CD4-positive, alpha-beta T cell (primary cell): ENCODE measurements at regions not wholly inside any gene's neighbourhood (a gene's known extent, or its start where the extent isn't known, plus 50 kb on each side); places are given as distances from the start of the nearest gene placed in this dataset.

ENCODE experiments used
- ATAC-seq: fragments of 200-7000 bp; cut with Tn5 transposase; one replicate; pipeline ENCODE4 v1.10.0; 2022; ENCODE audit warnings: mild to moderate bottlenecking; ENCODE audit not compliant: poor library complexity
- CTCF ChIA-PET: fragments of 350-600 bp; sonication (Branson Sonifier 250); formaldehyde crosslinking; loops from one replicate; lab custom pipeline; 2021; ENCODE audit warnings: antibody characterized with exemption, inconsistent platforms; lab: Charles Lee
- POLR2A ChIA-PET: fragments of 350-600 bp; sonication (Branson Sonifier 250); formaldehyde crosslinking; loops from one replicate; lab custom pipeline; 2021; ENCODE audit warnings: antibody characterized with exemption, inconsistent platforms; lab: Charles Lee
- DNase-seq, 14 experiments: peaks; one replicate each; pipeline ENCODE4 v3.0.0-alpha.2; 2013 to 2020; ENCODE audit warnings: mixed read lengths in 2 of 14
- H3K27ac ChIP-seq, 2 donors: one replicate each; pipeline versions ENCODE4 v1.5.1 to v1.7.0; 2013; ENCODE audit warnings: low read length in 2 of 2, low read depth in 1 of 2, mild to moderate bottlenecking in 1 of 2
- H3K27me3 ChIP-seq, 2 experiments: 1 replicate in 1 of 2; 2 replicates in 1 of 2; pipeline versions ENCODE4 v1.6.1 to v1.7.0; 2013; ENCODE audit warnings: low read length in 2 of 2, control low read depth in 1 of 2, mild to moderate bottlenecking in 1 of 2, moderate library complexity in 1 of 2; ENCODE audit not compliant: insufficient read depth in 2 of 2, control insufficient read depth in 1 of 2
- H3K36me3 ChIP-seq: one replicate; pipeline ENCODE4 v1.6.1; 2013; ENCODE audit warnings: low read length, control low read depth; ENCODE audit not compliant: insufficient read depth
- H3K4me1 ChIP-seq: one replicate; pipeline ENCODE4 v1.6.1; 2013; ENCODE audit warnings: low read length, control low read depth; ENCODE audit not compliant: insufficient read depth
- H3K4me3 ChIP-seq: one replicate; pipeline ENCODE4 v1.5.1; 2013; ENCODE audit warnings: mild to moderate bottlenecking, low read length, moderate library complexity
- H3K9me3 ChIP-seq, 2 experiments: 1 replicate in 1 of 2; 2 replicates in 1 of 2; pipeline versions ENCODE4 v1.6.1 to v1.7.0; 2013; ENCODE audit warnings: low read length in 2 of 2, mild to moderate bottlenecking in 2 of 2, control low read depth in 1 of 2, moderate library complexity in 1 of 2; ENCODE audit not compliant: control insufficient read depth in 1 of 2, insufficient read depth in 1 of 2
- H3K27ac Mint-ChIP-seq: one replicate; pipeline ENCODE4 v1.8.0; 2020; ENCODE audit warnings: mixed read lengths
- H3K27me3 Mint-ChIP-seq: one replicate; pipeline ENCODE4 v1.8.0; 2021; ENCODE audit warnings: mixed read lengths
- H3K36me3 Mint-ChIP-seq: one replicate; pipeline ENCODE4 v1.8.0; 2021; ENCODE audit warnings: low read depth, mixed read lengths
- H3K4me1 Mint-ChIP-seq: one replicate; pipeline ENCODE4 v1.8.0; 2021; ENCODE audit warnings: low read depth, mixed read lengths
- H3K4me3 Mint-ChIP-seq: one replicate; pipeline ENCODE4 v1.8.0; 2020; ENCODE audit warnings: mild to moderate bottlenecking, mixed read lengths
- H3K9me3 Mint-ChIP-seq: one replicate; pipeline ENCODE4 v1.8.0; 2020; ENCODE audit warnings: mixed read lengths
- CTCF ChIP-seq: fragments of 200-600 bp; IDR thresholded peaks from one replicate; pipeline ENCODE4 v1.8.0; 2022; ENCODE audit warnings: antibody characterized with exemption, mild to moderate bottlenecking
- intact Hi-C, 2 experiments: fragments of 100-400 bp; cut with DNase I in 1 of 2; cut with micrococcal nuclease in 1 of 2; formaldehyde crosslinking; loops; one replicate each; pipeline versions ENCODE4 v1.15.1 to v1.9.0; 2023 to 2025; cut with DNase I, micrococcal nuclease

DNA sequence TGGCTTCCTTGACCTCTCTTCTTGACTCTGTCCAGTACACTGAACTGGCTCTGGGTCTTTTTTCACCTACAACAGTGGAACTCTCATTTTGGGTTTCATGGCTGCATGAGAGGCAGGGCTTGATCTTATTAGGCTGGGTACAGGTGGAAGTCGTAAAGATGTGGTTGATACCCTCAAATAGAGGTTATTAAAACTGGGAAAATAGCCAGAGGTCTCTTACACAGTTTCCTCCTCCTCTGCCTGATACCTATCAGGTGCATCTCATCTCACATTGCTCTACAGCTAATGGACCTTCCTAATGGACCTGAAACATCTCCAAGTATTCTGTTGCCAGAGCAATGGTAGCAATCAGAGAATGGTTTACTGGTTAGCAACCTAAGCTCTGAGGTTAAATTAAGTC is 231.8 kb downstream of the ETAA1 start:
- DNase-seq, result no peak
- peaks cover 8% of the 10 kb centered on the region for H3K9me3 Mint-ChIP-seq
- CTCF ChIA-PET, result no interaction called here
- POLR2A ChIA-PET, result no interaction called here
- H3K27ac ChIP-seq, result no peak overlapping the region
- H3K4me3 ChIP-seq, result no peak overlapping the region
- intact Hi-C loops, result no loop called here
- no peaks in the 10 kb centered on the region for H3K27me3 Mint-ChIP-seq
- H3K4me1 Mint-ChIP-seq, result no peaks in the 10 kb centered on the region
- H3K36me3 ChIP-seq, result no peaks in the 10 kb centered on the region
- H3K4me3 Mint-ChIP-seq, result no peak overlapping the region
- no peaks in the 10 kb centered on the region for H3K4me1 ChIP-seq
- TF ChIP-seq CTCF, result no peak
- H3K27me3 ChIP-seq, result no peaks in the 10 kb centered on the region
- ATAC-seq, result no peak
- no peaks in the 10 kb centered on the region for H3K9me3 ChIP-seq
- H3K36me3 Mint-ChIP-seq, result no peaks in the 10 kb centered on the region
- H3K27ac Mint-ChIP-seq, result no peak overlapping the region

DNA sequence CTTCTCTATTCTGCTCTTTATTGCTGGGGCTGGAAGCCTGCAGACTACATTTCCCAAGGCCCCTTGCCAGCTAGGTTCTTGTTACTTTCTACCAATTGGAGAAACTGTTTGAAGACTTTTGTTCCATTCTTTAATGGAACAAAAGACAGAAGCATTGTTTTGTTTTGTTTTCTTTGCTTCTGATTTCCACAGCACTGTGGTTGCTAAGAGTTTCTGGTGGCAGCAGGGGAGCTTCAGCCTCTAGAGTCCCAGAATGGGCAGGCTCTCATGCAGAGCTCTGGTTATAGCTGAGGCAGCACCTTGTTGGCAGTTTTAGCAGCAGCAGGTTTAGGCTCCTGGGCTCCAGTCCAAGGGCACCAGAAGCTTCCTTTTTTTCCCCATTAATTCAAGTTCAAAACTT is 234.3 kb downstream of the ETAA1 start:
- Histone ChIP-seq H3K4me1 (no peaks in the 10 kb centered on the region), H3K27me3 (no peaks in the 10 kb centered on the region), H3K27ac (no peak overlapping the region), H3K36me3 (no peaks in the 10 kb centered on the region), H3K9me3 (no peaks in the 10 kb centered on the region), H3K4me3 (no peak overlapping the region)
- no peaks in the 10 kb centered on the region for H3K36me3 Mint-ChIP-seq
- ATAC-seq (no peak), DNase-seq (no peak)
- H3K27me3 Mint-ChIP-seq, result no peaks in the 10 kb centered on the region
- H3K27ac Mint-ChIP-seq, result no peak overlapping the region
- TF ChIP-seq CTCF, result no peak
- H3K4me1 Mint-ChIP-seq, result no peaks in the 10 kb centered on the region
- H3K9me3 Mint-ChIP-seq, result no peaks in the 10 kb centered on the region
- CTCF ChIA-PET, result interaction anchor here (0.6 kb wide), 1 partner anchor 11 kb away, joined by 3 read pairs; no protein-coding TSS in a partner anchor
- intact Hi-C loops, result no loop called here
- POLR2A ChIA-PET, result no interaction called here
- H3K4me3 Mint-ChIP-seq, result no peak overlapping the region

DNA sequence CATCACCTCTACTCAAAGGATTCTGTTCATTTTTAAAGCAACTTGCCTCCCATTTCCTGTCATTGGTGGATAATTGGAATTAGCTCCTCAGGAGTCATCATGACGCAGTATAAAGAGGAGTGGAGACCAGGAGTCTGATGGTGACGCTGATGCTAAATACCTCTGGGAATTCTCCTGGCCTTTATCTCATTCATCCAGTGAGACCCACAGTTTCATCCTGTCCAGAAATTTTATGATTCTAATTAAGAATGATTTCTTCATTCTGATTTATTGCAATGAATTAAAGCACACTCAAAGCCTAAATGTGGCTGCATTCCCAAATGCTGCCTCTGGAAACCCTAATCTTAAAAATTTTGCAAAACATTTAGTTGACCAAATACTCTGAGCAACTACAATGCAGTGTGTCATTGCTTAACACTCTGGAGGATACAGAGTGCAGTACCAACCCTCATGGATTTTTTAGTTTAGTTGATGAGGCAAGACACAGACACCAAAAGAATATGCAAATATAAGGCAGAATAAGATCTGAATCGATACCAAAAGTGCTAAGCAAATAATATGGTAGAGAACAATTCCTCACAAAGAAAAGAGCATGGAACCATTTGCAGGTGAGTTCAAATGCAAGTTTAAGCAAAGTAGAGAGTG is 236.2 kb downstream of the ETAA1 start:
- Histone ChIP-seq H3K36me3 (no peaks in the 10 kb centered on the region), H3K27ac (no peak overlapping the region), H3K27me3 (no peaks in the 10 kb centered on the region), H3K4me3 (no peak overlapping the region), H3K9me3 (no peaks in the 10 kb centered on the region), H3K4me1 (no peaks in the 10 kb centered on the region)
- H3K4me1 Mint-ChIP-seq, result no peaks in the 10 kb centered on the region
- H3K9me3 Mint-ChIP-seq, result no peaks in the 10 kb centered on the region
- no peak overlapping the region for H3K27ac Mint-ChIP-seq
- H3K27me3 Mint-ChIP-seq, result peaks cover 1% of the 10 kb centered on the region
- DNase-seq (no peak), ATAC-seq (no peak)
- no peak overlapping the region for H3K4me3 Mint-ChIP-seq
- no peaks in the 10 kb centered on the region for H3K36me3 Mint-ChIP-seq
- ChIA-PET POLR2A (no interaction called here), CTCF (no interaction called here)
- intact Hi-C loops, result no loop called here
- no peak for TF ChIP-seq CTCF
